Femur (tissue), 1 donor: ENCODE measurements at regions not wholly inside any gene's neighbourhood (a gene's known extent, or its start where the extent isn't known, plus 50 kb on each side); places are given as distances from the start of the nearest gene placed in this dataset.

Experiments
- DNase-seq: peaks from one replicate; pipeline ENCODE4 v3.0.0-alpha.2; 2017

GRCh38 chr10:120386896-120387295 is 70.1 kb upstream of the PLPP4 start:
- DNase-seq: no peak

DNA sequence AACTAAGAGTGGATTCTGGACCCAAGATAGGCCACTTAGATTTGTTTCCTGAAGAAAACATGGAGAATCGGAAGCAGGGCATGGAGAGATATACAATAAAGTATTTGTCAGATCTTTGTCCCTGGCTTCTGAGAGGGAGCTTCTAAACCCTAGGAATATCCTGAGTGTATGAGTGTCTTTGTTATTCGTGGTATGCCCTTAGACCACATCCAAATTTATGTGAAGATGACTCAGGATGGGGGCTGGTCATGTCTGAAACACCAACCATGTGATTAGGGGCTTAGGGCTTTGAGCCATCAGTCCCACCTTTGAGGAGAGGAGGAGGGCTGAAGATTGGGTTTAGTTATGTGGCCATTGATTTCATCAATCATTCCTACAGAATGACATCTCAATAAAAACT is 69.7 kb upstream of the PLPP4 start:
- DNase-seq: no peak

- no peak for DNase-seq
These were observed 64.8 kb upstream of the PLPP4 start for GRCh38 chr10:120392245-120392644.

- no peak for DNase-seq
These were observed 64.4 kb upstream of the PLPP4 start for GRCh38 chr10:120392671-120393079.

- no peak for DNase-seq
These were observed 62.6 kb upstream of the PLPP4 start for GRCh38 chr10:120394446-120394845.

GRCh38 chr10:120396228-120396627 is 60.8 kb upstream of the PLPP4 start:
- no peak for DNase-seq

GRCh38 chr10:120398180-120398579 is 58.8 kb upstream of the PLPP4 start:
- no peak for DNase-seq

GRCh38 chr10:120400601-120401000 is 56.4 kb upstream of the PLPP4 start:
- DNase-seq: no peak

GRCh38 chr10:120402147-120402766 is 54.8 kb upstream of the PLPP4 start:
- DNase-seq: no peak

DNA sequence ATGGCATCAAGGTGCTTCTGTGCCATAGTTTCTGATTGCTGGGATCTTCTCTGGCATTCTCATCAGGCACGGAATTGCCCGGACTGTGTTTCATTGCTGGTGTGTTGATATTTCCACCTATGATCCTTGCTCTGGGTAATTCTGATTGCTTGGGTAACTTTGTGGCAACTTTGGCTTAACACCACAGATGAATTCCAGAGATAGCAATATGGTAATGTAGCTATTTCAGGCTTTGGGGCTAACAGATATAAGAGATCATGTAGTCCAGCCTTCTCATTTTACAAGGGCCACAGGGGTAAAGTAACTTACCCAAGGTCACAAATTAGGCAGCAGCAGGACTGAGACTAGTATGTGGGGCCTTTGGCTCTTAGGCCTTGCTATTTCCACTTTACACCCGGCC is 53.9 kb upstream of the PLPP4 start:
- no peak for DNase-seq

DNA sequence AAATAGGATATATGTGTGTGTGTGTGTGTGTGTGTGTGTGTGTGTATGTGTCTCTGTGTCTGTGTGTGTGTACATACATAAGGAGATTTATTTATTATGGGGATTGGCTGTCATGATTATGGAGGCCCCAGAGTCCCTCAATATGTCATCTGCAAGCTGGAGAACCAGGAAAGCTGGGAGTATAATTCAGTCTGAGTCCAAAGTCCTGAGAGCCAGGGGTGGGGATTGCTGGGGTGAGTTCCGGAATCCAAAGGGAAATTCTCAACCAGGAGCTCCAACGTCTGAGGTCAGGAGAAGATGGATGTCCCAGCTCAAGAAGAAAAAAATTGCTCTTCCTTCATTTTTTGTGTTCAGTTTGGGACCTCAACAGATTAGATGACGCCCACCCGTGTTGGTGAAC is 50.7 kb upstream of the PLPP4 start:
- no peak for DNase-seq
